ENCODE measurements at regions not wholly inside any gene's neighbourhood (a gene's known extent, or its start where the extent isn't known, plus 50 kb on each side); places are given as distances from the start of the nearest gene placed in this dataset.
"Not testable (repeated sequence)": the region's sequence is repeated elsewhere in the genome, so short reads cannot be mapped to it uniquely, and the experiment has no call there.

DNA sequence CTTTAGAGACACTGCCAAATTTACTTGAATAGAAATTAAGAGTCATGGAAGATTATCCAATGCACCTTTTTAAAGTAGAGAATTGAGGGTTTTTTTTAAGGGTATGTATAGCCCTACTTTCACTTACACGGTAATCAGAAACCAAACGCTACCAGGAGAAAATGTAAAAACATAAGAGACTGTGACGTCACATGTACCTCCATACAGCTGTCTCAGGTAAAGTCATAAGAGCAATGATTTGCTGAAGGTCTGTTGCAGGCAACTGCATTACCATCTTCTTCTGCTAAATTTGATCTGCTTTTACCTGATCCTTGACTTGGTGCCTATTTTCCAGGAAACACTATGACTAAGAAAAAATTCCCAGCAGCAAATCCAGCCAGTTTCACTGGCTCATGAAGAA, 478.5 kb upstream of the DDX18 start:
- no peaks in the 10 kb centered on the region for H4K20me1 ChIP-seq (ENCODE audit: insufficient read depth, low read length)
- H3K9ac ChIP-seq (ENCODE audit: low read length) = no peak overlapping the region
- TF ChIP-seq CTCF (IDR thresholded peaks at IDR 0.05; ENCODE audit: low read length) (no peak), EZH2 (IDR thresholded peaks at IDR 0.05; ENCODE audit: borderline replicate concordance, low read length) (no peak)
- H3K27me3 ChIP-seq (ENCODE audit: insufficient read depth, low read length) = no peaks in the 10 kb centered on the region
- H3F3A ChIP-seq (ENCODE audit: insufficient read depth, low read length) = no peaks in the 10 kb centered on the region
- no peak overlapping the region for H2AFZ ChIP-seq (ENCODE audit: low read length)
- H3K4me1 ChIP-seq (ENCODE audit: insufficient read depth, low read length, severe bottlenecking) = no peaks in the 10 kb centered on the region
- no peak overlapping the region for H3K27ac ChIP-seq (ENCODE audit: low read depth, low read length, poor library complexity, severe bottlenecking)
- H3K4me3 ChIP-seq (ENCODE audit: low read depth, low read length, poor library complexity, severe bottlenecking) = no peak overlapping the region
- H3K79me2 ChIP-seq (ENCODE audit: insufficient read depth, low read length) = no peaks in the 10 kb centered on the region
- no peak overlapping the region for H3K4me2 ChIP-seq (ENCODE audit: low read length)
- H3K9me3 ChIP-seq (ENCODE audit: low read length) = no peaks in the 10 kb centered on the region
- H3K36me3 ChIP-seq (ENCODE audit: insufficient read depth, low read length) = no peaks in the 10 kb centered on the region
- H3K9me2 ChIP-seq (ENCODE audit: low read depth, low read length) = no peaks in the 10 kb centered on the region

- Histone ChIP-seq H4K20me1 (ENCODE audit: insufficient read depth, low read length) (no peaks in the 10 kb centered on the region), H3K4me1 (ENCODE audit: insufficient read depth, low read length, severe bottlenecking) (no peaks in the 10 kb centered on the region), H3K9me2 (ENCODE audit: low read depth, low read length) (no peaks in the 10 kb centered on the region), H3K27me3 (ENCODE audit: insufficient read depth, low read length) (no peaks in the 10 kb centered on the region), H3K4me3 (ENCODE audit: low read depth, low read length, poor library complexity, severe bottlenecking) (no peak overlapping the region), H3K79me2 (ENCODE audit: insufficient read depth, low read length) (no peaks in the 10 kb centered on the region), H3K9ac (ENCODE audit: low read length) (no peak overlapping the region), H3F3A (ENCODE audit: insufficient read depth, low read length) (no peaks in the 10 kb centered on the region), H3K4me2 (ENCODE audit: low read length) (no peak overlapping the region), H2AFZ (ENCODE audit: low read length) (no peak overlapping the region), H3K36me3 (ENCODE audit: insufficient read depth, low read length) (no peaks in the 10 kb centered on the region), H3K9me3 (ENCODE audit: low read length) (no peaks in the 10 kb centered on the region), H3K27ac (ENCODE audit: low read depth, low read length, poor library complexity, severe bottlenecking) (no peak overlapping the region)
- no peak for TF ChIP-seq CTCF (IDR thresholded peaks at IDR 0.05; ENCODE audit: low read length)
- no peak for TF ChIP-seq EZH2 (IDR thresholded peaks at IDR 0.05; ENCODE audit: borderline replicate concordance, low read length)
Observed at GRCh38 chr2:117336496-117336895, 478.0 kb upstream of the DDX18 start.

- H3K9me2 ChIP-seq (ENCODE audit: low read depth, low read length); H3F3A ChIP-seq (ENCODE audit: insufficient read depth, low read length); H3K79me2 ChIP-seq (ENCODE audit: insufficient read depth, low read length); H3K9ac ChIP-seq (ENCODE audit: low read length); H3K4me1 ChIP-seq (ENCODE audit: insufficient read depth, low read length, severe bottlenecking); H3K27ac ChIP-seq (ENCODE audit: low read depth, low read length, poor library complexity, severe bottlenecking); H3K27me3 ChIP-seq (ENCODE audit: insufficient read depth, low read length); H3K36me3 ChIP-seq (ENCODE audit: insufficient read depth, low read length); H2AFZ ChIP-seq (ENCODE audit: low read length); H3K4me3 ChIP-seq (ENCODE audit: low read depth, low read length, poor library complexity, severe bottlenecking); H4K20me1 ChIP-seq (ENCODE audit: insufficient read depth, low read length); H3K4me2 ChIP-seq (ENCODE audit: low read length); H3K9me3 ChIP-seq (ENCODE audit: low read length): not testable (repeated sequence)
Observed at GRCh38 chr2:117337981-117338380, 476.5 kb upstream of the DDX18 start.

- Histone ChIP-seq H2AFZ (ENCODE audit: low read length) (no peak overlapping the region), H3K79me2 (ENCODE audit: insufficient read depth, low read length) (no peaks in the 10 kb centered on the region), H3F3A (ENCODE audit: insufficient read depth, low read length) (no peaks in the 10 kb centered on the region), H3K27ac (ENCODE audit: low read depth, low read length, poor library complexity, severe bottlenecking) (no peak overlapping the region), H3K9me3 (ENCODE audit: low read length) (no peaks in the 10 kb centered on the region), H3K4me1 (ENCODE audit: insufficient read depth, low read length, severe bottlenecking) (no peaks in the 10 kb centered on the region), H3K9ac (ENCODE audit: low read length) (no peak overlapping the region), H3K4me3 (ENCODE audit: low read depth, low read length, poor library complexity, severe bottlenecking) (no peak overlapping the region), H4K20me1 (ENCODE audit: insufficient read depth, low read length) (no peaks in the 10 kb centered on the region), H3K27me3 (ENCODE audit: insufficient read depth, low read length) (no peaks in the 10 kb centered on the region), H3K9me2 (ENCODE audit: low read depth, low read length) (no peaks in the 10 kb centered on the region), H3K36me3 (ENCODE audit: insufficient read depth, low read length) (no peaks in the 10 kb centered on the region), H3K4me2 (ENCODE audit: low read length) (no peak overlapping the region)
- no peak for TF ChIP-seq EZH2 (IDR thresholded peaks at IDR 0.05; ENCODE audit: borderline replicate concordance, low read length)
Observed at GRCh38 chr2:117339980-117340379, 474.5 kb upstream of the DDX18 start.
